Testis (tissue), 2 donors: ENCODE measurements at regions not wholly inside any gene's neighbourhood (a gene's known extent, or its start where the extent isn't known, plus 50 kb on each side); places are given as distances from the start of the nearest gene placed in this dataset.

Experiments
- DNase-seq: peaks from one replicate; pipeline ENCODE4 v3.0.0-alpha.2; 2019
- H3K27ac ChIP-seq, 2 donors: fragments of 200-600 bp; sonication (generic); one replicate each; pipeline ENCODE4 v1.5.1; 2019
- H3K27me3 ChIP-seq: fragments of 200-600 bp; sonication (generic); one replicate; pipeline ENCODE4 v1.5.1; 2019
- H3K36me3 ChIP-seq: fragments of 200-600 bp; sonication (generic); one replicate; pipeline ENCODE4 v1.5.1; 2017; ENCODE audit warnings: low read depth; ENCODE audit errors: missing control alignments
- H3K4me1 ChIP-seq: fragments of 200-600 bp; sonication (generic); one replicate; pipeline ENCODE4 v1.5.1; 2019
- H3K4me3 ChIP-seq, 2 donors: fragments of 200-600 bp; sonication (generic); one replicate each; pipeline ENCODE4 v1.5.1; 2017 to 2019
- H3K9me3 ChIP-seq: fragments of 200-600 bp; sonication (generic); one replicate; pipeline ENCODE4 v1.5.1; 2017
- CTCF ChIP-seq, 3 experiments: fragments of 450-650 bp in 2 of 3; fragments of 200-600 bp in 1 of 3; sonication (generic) in 1 of 3; IDR thresholded peaks; one replicate each; pipeline ENCODE4 v1.5.1; 2016 to 2019; ENCODE audit warnings: antibody characterized with exemption in 3 of 3, mild to moderate bottlenecking in 2 of 3, moderate library complexity in 1 of 3
- POLR2A ChIP-seq: fragments of 450-650 bp; IDR thresholded peaks from one replicate; pipeline ENCODE4 v1.6.1; 2017; ENCODE audit warnings: antibody characterized with exemption, mild to moderate bottlenecking, moderate library complexity
- WGBS, 2 donors: methylation state at CpG; one replicate each; pipeline ENCODE4 v1.1.5; 2018; 5-methylcytosine and 5-hydroxymethylcytosine counted together
- intact Hi-C: fragments of 100-400 bp; cut with DNase I; formaldehyde crosslinking; loops from one replicate; pipeline ENCODE4 v1.15.1; 2023; ENCODE audit warnings: low total_unique reads

- DNase-seq: no peak
- TF ChIP-seq CTCF (IDR thresholded peaks at IDR 0.05): no peak
- TF ChIP-seq POLR2A: no peak
- Histone ChIP-seq H3K4me1 (no peaks in the 10 kb centered on the region), H3K9me3 (no peaks in the 10 kb centered on the region), H3K27me3 (no peaks in the 10 kb centered on the region), H3K27ac (no peak overlapping the region), H3K36me3 (no peaks in the 10 kb centered on the region), H3K4me3 (no peak overlapping the region)
- intact Hi-C loops: no loop called here
- 44 to 66% methylated on average over 5 of the region's 5 CpGs for WGBS, 2 donors
These were observed 78.3 kb upstream of the ATXN3L start for GRCh38 chrX:13397878-13398818.

- TF ChIP-seq CTCF (IDR thresholded peaks at IDR 0.05) (no peak), POLR2A (no peak)
- no peak for DNase-seq
- intact Hi-C loops: no loop called here
These were observed 77.1 kb upstream of the ATXN3L start for GRCh38 chrX:13396924-13397323.

GRCh38 chrX:13389501-13389900 is 69.6 kb upstream of the ATXN3L start:
- Histone ChIP-seq H3K4me3 (no peak overlapping the region), H3K27me3 (no peaks in the 10 kb centered on the region), H3K36me3 (no peaks in the 10 kb centered on the region), H3K9me3 (no peaks in the 10 kb centered on the region), H3K4me1 (no peaks in the 10 kb centered on the region), H3K27ac (no peak overlapping the region)
- 88 to 94% methylated on average over 1 of the region's 1 CpG for WGBS, 2 donors
- intact Hi-C loops: no loop called here
- no peak for TF ChIP-seq POLR2A
- no peak for TF ChIP-seq CTCF (IDR thresholded peaks at IDR 0.05)
- no peak for DNase-seq

More at GRCh38 chrX:13396924-13397323, 77.1 kb upstream of the ATXN3L start:
- H3K4me3 ChIP-seq: no peak overlapping the region
- no peaks in the 10 kb centered on the region for H3K36me3 ChIP-seq
- H3K9me3 ChIP-seq: no peaks in the 10 kb centered on the region
- no peak overlapping the region for H3K27ac ChIP-seq
- no peaks in the 10 kb centered on the region for H3K27me3 ChIP-seq
- no peaks in the 10 kb centered on the region for H3K4me1 ChIP-seq

- 90% methylated on average over 2 of the region's 2 CpGs; no CpG with 5 or more reads in 1 of the 2 donors for WGBS, 2 donors
These were observed 68.0 kb upstream of the ATXN3L start for GRCh38 chrX:13387666-13388494.

More at GRCh38 chrX:13387666-13388494, 68.0 kb upstream of the ATXN3L start:
- no peaks in the 10 kb centered on the region for H3K4me1 ChIP-seq
- no peaks in the 10 kb centered on the region for H3K27me3 ChIP-seq
- TF ChIP-seq POLR2A (no peak), CTCF (IDR thresholded peaks at IDR 0.05) (no peak)
- no peak for DNase-seq
- no peak overlapping the region for H3K4me3 ChIP-seq
- no peaks in the 10 kb centered on the region for H3K36me3 ChIP-seq
- H3K9me3 ChIP-seq: no peaks in the 10 kb centered on the region
- intact Hi-C loops: no loop called here
- H3K27ac ChIP-seq: no peak overlapping the region
